DOHH2 (cell line): ENCODE measurements at regions not wholly inside any gene's neighbourhood (a gene's known extent, or its start where the extent isn't known, plus 50 kb on each side); places are given as distances from the start of the nearest gene placed in this dataset.

Source experiments
- H3F3A ChIP-seq: fragments of 200-600 bp; sonication (generic), shearing (Covaris generic); 2 replicates; pipeline ENCODE4 v1.6.0; 2016; ENCODE audit warnings: antibody characterized with exemption, mild to moderate bottlenecking; ENCODE audit not compliant: control insufficient read depth, insufficient read depth
- H3K27ac ChIP-seq: fragments of 200-600 bp; sonication (generic); 2 replicates; pipeline ENCODE4 v1.5.1; 2014; ENCODE audit warnings: low read depth, mild to moderate bottlenecking, low read length, moderate library complexity
- H3K27me3 ChIP-seq: fragments of 200-600 bp; sonication (generic); 2 replicates; pipeline ENCODE4 v1.6.1; 2014; ENCODE audit warnings: mild to moderate bottlenecking, low read length, mixed read lengths; ENCODE audit not compliant: control insufficient read depth
- H3K36me3 ChIP-seq: fragments of 200-600 bp; sonication (generic); 2 replicates; pipeline ENCODE4 v1.6.1; 2014; ENCODE audit warnings: mild to moderate bottlenecking, low read length, moderate library complexity, mixed read lengths; ENCODE audit not compliant: control insufficient read depth
- H3K4me1 ChIP-seq: fragments of 200-600 bp; sonication (generic); 2 replicates; pipeline ENCODE4 v1.6.1; 2014; ENCODE audit warnings: mild to moderate bottlenecking, low read length, mixed read lengths; ENCODE audit not compliant: control insufficient read depth
- H3K4me2 ChIP-seq: fragments of 200-600 bp; sonication (generic); 2 replicates; pipeline ENCODE4 v1.6.0; 2014; ENCODE audit warnings: mild to moderate bottlenecking, low read length, moderate library complexity
- H3K4me3 ChIP-seq: fragments of 200-600 bp; sonication (generic); 2 replicates; pipeline ENCODE4 v1.5.1; 2014; ENCODE audit warnings: mild to moderate bottlenecking, low read length, mixed read lengths
- H3K79me2 ChIP-seq: fragments of 200-600 bp; sonication (generic); 2 replicates; pipeline ENCODE4 v1.6.1; 2014; ENCODE audit warnings: mild to moderate bottlenecking, low read length, mixed read lengths; ENCODE audit not compliant: control insufficient read depth
- H3K9me2 ChIP-seq: fragments of 200-600 bp; sonication (generic); replicated peaks from 2 replicates; pipeline ENCODE4 v1.6.1; 2014; ENCODE audit warnings: mild to moderate bottlenecking, low read length, mixed read lengths; ENCODE audit not compliant: control insufficient read depth
- H3K9me3 ChIP-seq: fragments of 200-600 bp; sonication (generic); 2 replicates; pipeline ENCODE4 v1.6.1; 2014; ENCODE audit warnings: antibody characterized with exemption, low read length, mixed read lengths; ENCODE audit not compliant: control insufficient read depth, insufficient read depth
- H4K20me1 ChIP-seq: fragments of 200-600 bp; sonication (generic); 2 replicates; pipeline ENCODE4 v1.6.0; 2014; ENCODE audit warnings: low read depth, mild to moderate bottlenecking, antibody characterized with exemption, low read length, moderate library complexity; ENCODE audit not compliant: control insufficient read depth, insufficient read depth
- EZH2phosphoT487 ChIP-seq: fragments of 200-600 bp; sonication (generic); IDR thresholded peaks from 2 replicates; pipeline ENCODE4 v1.6.1; 2017; ENCODE audit warnings: borderline replicate concordance, mild to moderate bottlenecking, antibody characterized with exemption, low read length, moderate library complexity, mixed read lengths
- TF ChIP-seq, protein P1 (sequence below): fragments of 200-600 bp; sonication (generic); IDR thresholded peaks from one replicate; pipeline ENCODE4 v1.5.1; 2014; ENCODE audit warnings: antibody characterized with exemption, mild to moderate bottlenecking, low read depth, low read length; ENCODE audit not compliant: poor library complexity, severe bottlenecking

DNA sequence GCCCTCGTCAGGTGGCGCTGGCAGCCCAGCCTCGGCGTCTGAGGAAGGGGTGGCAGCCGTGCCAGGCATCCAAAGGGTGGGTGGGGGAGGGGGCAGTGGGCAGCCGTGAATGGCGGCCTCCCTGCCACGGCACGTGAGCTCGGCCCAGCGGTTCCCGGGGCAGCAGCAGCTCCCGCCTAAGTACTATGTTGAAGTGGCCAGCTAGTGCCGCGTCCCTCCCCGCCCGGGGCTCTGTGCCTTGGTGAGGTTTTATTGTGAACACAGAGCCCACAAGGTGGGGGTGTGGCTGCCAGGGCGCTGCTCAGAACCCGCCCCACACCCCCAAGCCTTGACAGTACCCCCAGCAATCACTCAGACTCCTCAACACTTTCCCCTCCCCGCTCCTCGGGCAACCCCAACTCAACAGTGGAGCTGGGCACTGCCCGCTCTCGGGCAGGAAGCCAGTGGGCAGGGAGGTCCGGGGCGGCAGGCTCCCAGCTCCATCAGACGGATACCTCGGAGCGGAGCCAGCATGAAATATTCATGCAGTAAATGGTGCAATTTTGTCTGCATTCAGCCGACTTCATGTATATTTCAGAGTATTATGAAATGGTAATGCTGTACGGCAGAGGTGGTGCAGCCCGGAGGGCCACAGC is 80.4 kb downstream of the ENGASE start:
- no peaks in the 10 kb centered on the region for H3K36me3 ChIP-seq
- no peaks in the 10 kb centered on the region for H3F3A ChIP-seq
- no peak overlapping the region for H3K27ac ChIP-seq
- H3K27me3 ChIP-seq = no peaks in the 10 kb centered on the region
- no peaks in the 10 kb centered on the region for H4K20me1 ChIP-seq
- TF ChIP-seq, protein P1, sequence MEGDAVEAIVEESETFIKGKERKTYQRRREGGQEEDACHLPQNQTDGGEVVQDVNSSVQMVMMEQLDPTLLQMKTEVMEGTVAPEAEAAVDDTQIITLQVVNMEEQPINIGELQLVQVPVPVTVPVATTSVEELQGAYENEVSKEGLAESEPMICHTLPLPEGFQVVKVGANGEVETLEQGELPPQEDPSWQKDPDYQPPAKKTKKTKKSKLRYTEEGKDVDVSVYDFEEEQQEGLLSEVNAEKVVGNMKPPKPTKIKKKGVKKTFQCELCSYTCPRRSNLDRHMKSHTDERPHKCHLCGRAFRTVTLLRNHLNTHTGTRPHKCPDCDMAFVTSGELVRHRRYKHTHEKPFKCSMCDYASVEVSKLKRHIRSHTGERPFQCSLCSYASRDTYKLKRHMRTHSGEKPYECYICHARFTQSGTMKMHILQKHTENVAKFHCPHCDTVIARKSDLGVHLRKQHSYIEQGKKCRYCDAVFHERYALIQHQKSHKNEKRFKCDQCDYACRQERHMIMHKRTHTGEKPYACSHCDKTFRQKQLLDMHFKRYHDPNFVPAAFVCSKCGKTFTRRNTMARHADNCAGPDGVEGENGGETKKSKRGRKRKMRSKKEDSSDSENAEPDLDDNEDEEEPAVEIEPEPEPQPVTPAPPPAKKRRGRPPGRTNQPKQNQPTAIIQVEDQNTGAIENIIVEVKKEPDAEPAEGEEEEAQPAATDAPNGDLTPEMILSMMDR = no peak
- TF ChIP-seq EZH2phosphoT487 = no peak
- H3K9me3 ChIP-seq = no peaks in the 10 kb centered on the region
- no peaks in the 10 kb centered on the region for H3K9me2 ChIP-seq
- H3K4me2 ChIP-seq = no peak overlapping the region
- no peaks in the 10 kb centered on the region for H3K4me1 ChIP-seq
- no peak overlapping the region for H3K4me3 ChIP-seq
- H3K79me2 ChIP-seq = no peaks in the 10 kb centered on the region

DNA sequence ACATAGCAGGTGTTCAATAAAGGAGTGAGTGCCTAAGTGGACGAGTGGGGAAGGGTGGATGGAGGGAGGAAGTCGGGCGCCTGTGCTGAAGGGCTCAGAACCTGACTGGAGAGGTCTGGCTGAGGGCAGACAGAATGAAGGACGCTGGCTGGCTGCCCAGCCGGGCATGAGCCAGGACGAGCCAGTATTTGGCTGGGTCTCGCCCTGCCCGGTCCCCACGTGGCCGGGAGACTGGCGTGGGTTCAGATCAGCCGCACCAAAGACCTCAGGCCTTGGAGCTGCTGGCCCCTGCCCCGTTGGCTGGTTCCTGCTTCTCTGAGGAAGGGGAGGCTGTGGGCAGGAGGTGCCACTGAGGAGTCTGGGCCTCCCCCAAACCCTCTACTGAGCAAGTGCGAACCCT is 79.8 kb downstream of the ENGASE start:
- Histone ChIP-seq H3K36me3 (no peaks in the 10 kb centered on the region), H4K20me1 (no peaks in the 10 kb centered on the region), H3F3A (no peaks in the 10 kb centered on the region), H3K4me2 (no peak overlapping the region), H3K9me3 (no peaks in the 10 kb centered on the region), H3K9me2 (no peaks in the 10 kb centered on the region), H3K4me1 (no peaks in the 10 kb centered on the region), H3K27me3 (no peaks in the 10 kb centered on the region), H3K4me3 (no peak overlapping the region), H3K27ac (no peak overlapping the region), H3K79me2 (no peaks in the 10 kb centered on the region)
- no peak for TF ChIP-seq EZH2phosphoT487
- TF ChIP-seq, protein P1 = no peak

DNA sequence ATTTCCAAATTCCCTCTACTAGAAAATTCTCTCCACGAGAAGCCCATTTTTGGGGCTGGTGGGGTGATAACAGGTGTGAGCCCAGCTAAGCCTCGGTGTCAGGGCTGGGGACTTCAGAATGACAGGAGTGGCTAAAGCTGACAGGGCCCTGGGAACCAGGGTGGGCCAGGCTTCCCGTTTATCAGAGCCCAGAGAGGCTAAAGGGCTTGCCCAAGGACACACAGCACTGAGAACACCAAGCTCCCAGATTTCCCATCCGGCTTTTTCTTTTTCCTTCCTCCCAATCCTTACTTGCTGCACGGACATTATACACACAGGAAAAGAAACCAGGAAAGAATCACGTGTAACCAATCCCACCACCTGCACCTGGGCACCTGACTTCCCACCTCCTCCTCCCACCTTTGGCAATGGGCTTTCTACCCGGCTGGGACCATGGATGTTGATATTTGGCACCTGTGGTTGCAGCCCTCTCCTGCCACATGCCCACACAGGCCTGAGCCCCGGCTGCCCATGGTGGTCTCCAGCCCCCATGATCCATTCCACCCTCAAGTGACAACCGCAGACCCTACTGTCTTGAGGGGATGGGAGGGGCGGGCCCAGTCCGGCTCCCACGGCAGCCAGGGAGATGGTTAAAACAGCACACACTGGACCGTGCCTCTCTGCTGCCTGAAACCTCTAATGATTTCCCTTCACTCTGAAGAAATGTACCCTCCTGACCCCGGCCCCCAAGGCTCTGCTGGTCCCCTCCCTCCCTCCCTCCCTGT is 78.9 kb downstream of the ENGASE start:
- Histone ChIP-seq H3K36me3 (no peaks in the 10 kb centered on the region), H3K9me2 (no peaks in the 10 kb centered on the region), H3K9me3 (no peaks in the 10 kb centered on the region), H3K4me2 (no peak overlapping the region), H3K79me2 (no peaks in the 10 kb centered on the region), H3K27ac (no peak overlapping the region), H4K20me1 (no peaks in the 10 kb centered on the region), H3K4me3 (no peak overlapping the region), H3K27me3 (no peaks in the 10 kb centered on the region), H3K4me1 (no peaks in the 10 kb centered on the region), H3F3A (no peaks in the 10 kb centered on the region)
- no peak for TF ChIP-seq EZH2phosphoT487
- TF ChIP-seq, protein P1 = no peak
